SJSA1 (cell line): ENCODE measurements at regions not wholly inside any gene's neighbourhood (a gene's known extent, or its start where the extent isn't known, plus 50 kb on each side); places are given as distances from the start of the nearest gene placed in this dataset.

ENCODE experiments used
- DNase-seq, 2 experiments: peaks; one replicate each; pipeline ENCODE4 v3.0.0-alpha.2; 2015 to 2020; ENCODE audit warnings: low spot score in 2 of 2, low read depth in 1 of 2
- H3K27ac ChIP-seq: fragments of 250-450 bp; sonication (Bioruptor Pico); 2 replicates; pipeline ENCODE4 v1.5.1; 2020; ENCODE audit warnings: mild to moderate bottlenecking, moderate library complexity
- H3K27me3 ChIP-seq: fragments of 250-450 bp; sonication (Bioruptor Pico); replicated peaks from 2 replicates; pipeline ENCODE4 v1.5.1; 2020; ENCODE audit warnings: mild to moderate bottlenecking, moderate library complexity
- H3K36me3 ChIP-seq: fragments of 250-450 bp; sonication (Bioruptor Pico); 2 replicates; pipeline ENCODE4 v1.5.1; 2020; ENCODE audit warnings: mild to moderate bottlenecking
- H3K4me1 ChIP-seq: fragments of 250-450 bp; sonication (Bioruptor Pico); replicated peaks from 2 replicates; pipeline ENCODE4 v1.6.1; 2021; ENCODE audit warnings: mild to moderate bottlenecking
- H3K4me3 ChIP-seq: fragments of 250-450 bp; sonication (Bioruptor Pico); 2 replicates; pipeline ENCODE4 v1.5.1; 2020; ENCODE audit warnings: mild to moderate bottlenecking
- H3K9me3 ChIP-seq: fragments of 250-450 bp; sonication (Bioruptor Pico); replicated peaks from 2 replicates; pipeline ENCODE4 v1.5.1; 2020; ENCODE audit warnings: mild to moderate bottlenecking

DNA sequence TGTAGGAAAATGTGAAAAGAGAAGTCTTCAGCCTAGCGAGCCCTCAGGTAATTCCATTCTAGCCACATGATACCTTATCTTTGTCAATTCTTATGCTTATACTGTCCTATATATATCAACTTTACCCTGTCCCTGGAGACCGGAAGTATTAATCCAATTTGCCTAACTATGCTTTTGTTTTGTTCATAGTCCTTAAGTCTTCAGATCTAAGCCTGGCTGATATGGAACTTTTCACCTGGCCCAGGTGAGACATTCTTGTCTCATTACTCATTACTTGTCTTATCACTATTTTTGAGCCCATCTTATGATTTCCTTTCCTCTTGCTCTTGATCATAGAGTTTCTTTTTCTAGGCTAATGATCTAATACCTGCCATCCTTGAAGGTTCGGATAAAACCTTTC is 194.1 kb upstream of the FANCL start:
- Histone ChIP-seq H3K4me3 (no peak overlapping the region), H3K9me3 (no peaks in the 10 kb centered on the region), H3K27me3 (peaks cover 5% of the 10 kb centered on the region; the same call in 1 of the 2 replicates), H3K4me1 (no peaks in the 10 kb centered on the region), H3K27ac (no peak overlapping the region), H3K36me3 (no peaks in the 10 kb centered on the region)
- no peak for DNase-seq

DNA sequence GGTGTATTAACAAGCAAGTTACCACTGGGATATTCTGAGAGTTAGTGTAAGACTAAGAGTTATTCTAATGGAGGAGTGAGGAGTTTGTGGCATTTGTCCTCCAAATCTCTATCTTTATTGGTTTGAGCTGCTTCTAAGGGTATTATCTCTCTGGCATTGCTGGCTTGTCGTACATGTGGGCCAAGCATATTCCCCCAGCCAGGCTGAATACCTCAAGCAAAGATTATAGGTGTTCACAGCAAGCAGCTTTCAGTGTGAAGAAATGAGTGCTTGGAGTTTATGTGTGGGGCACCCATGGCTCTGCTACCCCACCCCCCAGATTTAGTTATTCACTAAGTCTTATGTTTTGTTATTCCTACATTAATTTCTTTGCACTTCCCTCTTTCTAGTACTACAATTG is 193.6 kb upstream of the FANCL start:
- Histone ChIP-seq H3K9me3 (no peaks in the 10 kb centered on the region), H3K36me3 (no peaks in the 10 kb centered on the region)
- DNase-seq: no peak

DNA sequence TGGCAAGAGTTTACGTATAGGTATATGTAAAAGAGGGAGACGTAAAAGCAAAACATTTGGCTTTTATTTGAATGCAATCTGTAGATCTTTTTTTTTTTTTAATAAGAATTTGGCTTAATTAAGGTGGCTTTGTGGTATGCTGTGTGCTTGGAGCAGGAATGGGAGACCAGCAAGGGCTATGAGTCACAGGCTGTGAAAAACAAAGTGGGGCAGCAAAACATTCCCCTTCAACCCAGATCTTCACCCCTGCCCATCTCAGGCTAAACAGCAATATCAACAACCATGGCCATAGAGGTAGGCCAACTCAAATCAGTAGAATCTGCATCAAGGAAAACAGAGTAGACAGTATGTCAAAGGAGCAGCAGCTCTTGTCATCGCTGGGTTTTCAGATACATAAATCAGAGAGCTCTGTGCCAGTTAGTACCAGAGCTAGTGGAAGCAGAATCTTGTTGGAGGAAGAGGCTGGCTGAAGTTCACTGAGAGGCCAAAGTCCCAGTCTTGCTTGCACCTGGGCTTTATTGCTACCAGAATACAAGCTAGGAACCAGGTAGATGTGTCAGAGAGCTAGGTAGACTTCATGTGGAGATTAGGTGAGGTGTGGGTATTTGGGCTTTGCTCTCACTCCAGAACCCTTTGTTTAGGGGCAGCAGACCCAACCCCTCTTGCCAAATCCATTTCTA is 191.5 kb upstream of the FANCL start:
- Histone ChIP-seq H3K4me1 (peaks cover 8% of the 10 kb centered on the region), H3K27ac (no peak overlapping the region), H3K9me3 (no peaks in the 10 kb centered on the region), H3K4me3 (no peak overlapping the region), H3K27me3 (peaks cover 5% of the 10 kb centered on the region; the same call in 1 of the 2 replicates), H3K36me3 (no peaks in the 10 kb centered on the region)
- DNase-seq: no peak

More for the DNA sequence above, 193.6 kb upstream of the FANCL start:
- no peak overlapping the region for H3K4me3 ChIP-seq
- peaks cover 5% of the 10 kb centered on the region; the same call in 1 of the 2 replicates for H3K27me3 ChIP-seq
- H3K4me1 ChIP-seq: no peaks in the 10 kb centered on the region
- H3K27ac ChIP-seq: no peak overlapping the region

DNA sequence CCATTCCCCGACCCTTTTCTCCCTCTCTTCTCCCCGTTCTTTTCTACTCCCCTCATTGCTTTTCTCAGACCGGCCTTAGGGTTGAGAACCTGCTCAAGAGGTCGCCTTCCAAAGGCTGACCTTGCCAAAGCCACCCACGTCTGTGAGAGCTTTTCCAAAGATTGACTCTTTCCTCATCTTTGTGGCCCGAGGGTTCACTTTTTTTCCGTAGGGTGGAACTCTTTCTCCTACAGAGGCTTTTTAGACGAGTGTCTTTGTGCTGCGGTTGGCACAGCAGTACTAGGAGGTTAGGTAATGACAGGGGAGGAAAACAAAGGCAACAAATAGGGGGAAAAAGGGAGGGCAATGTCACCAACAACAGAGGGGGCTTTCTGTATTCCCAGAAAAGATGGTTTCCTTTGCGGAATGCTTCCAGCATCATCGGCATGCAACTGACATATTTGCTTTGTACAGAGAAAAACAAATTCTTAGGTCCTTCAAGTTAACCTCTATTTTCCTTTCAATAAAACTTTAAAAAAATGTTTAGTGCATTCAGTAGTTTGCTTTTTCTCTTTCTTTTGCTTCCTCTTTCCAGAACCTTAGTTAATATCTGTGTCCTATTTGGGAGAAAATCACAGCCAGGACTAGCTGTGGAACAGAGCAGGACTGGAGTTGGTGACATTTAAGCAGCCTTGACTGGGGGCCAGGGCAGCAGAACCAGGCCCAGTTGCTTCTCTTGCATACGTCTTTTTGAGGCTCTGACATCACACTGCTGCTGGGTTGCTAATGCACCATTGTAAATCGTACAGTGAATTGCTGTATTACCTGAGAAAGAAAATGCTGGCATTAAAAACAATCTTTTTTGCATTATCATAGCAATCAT is 188.1 kb upstream of the FANCL start:
- Histone ChIP-seq H3K36me3 (no peaks in the 10 kb centered on the region), H3K9me3 (no peaks in the 10 kb centered on the region), H3K27me3 (peaks cover 3% of the 10 kb centered on the region; the same call in 1 of the 2 replicates), H3K4me1 (peaks cover 11% of the 10 kb centered on the region), H3K4me3 (peak overlapping the region; percentile 28), H3K27ac (no peak overlapping the region)
- DNase-seq: peak in 1 of 2 experiments; percentile 20

DNA sequence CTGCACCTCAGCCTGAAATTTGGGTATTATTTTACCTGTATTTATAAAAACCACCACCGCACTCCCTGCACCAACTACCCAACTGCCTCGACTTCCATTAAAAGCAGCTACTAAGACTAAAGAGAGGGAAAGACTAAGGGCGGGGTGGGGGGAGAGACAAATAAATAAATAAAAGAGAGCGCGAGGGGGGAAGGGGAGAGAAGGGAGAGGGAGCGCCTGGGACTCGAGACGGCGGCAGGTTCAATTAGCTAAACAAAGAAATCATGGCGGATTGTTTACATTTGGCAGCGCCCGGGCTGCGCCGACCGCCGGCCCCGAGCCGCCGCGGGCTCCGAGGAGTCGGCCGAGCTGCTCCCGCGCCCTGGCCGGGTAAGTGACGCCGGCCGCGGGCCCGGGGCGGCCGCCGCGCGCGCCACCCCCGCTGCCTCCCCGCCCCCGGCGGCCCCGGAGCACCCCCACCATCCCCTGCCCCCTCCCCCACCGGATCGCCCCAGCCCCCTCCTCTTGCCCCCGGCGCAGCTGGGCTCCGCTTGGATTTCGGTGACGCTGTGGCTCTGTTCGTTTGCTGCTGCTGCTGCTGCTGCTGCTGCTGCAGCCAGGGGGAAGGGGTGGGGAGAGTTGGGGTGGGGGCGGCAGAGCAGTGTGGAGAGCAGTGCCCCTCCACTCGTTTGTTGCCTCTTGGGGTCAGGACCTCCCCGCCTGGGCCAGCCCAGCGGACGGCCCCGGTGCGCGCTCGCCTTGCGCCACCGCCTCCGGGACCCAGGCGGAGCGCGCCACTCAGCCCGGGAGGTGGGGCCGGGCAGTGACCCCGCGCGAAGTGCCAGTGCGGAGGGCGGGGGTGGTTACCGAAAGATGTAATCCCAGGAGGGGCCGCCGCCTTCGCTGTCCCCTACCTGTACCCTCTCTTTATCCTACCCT is 187.2 kb upstream of the FANCL start:
- Histone ChIP-seq H3K36me3 (no peaks in the 10 kb centered on the region), H3K4me1 (peaks cover 11% of the 10 kb centered on the region), H3K4me3 (peak overlapping the region; percentile 35), H3K27me3 (peaks cover 3% of the 10 kb centered on the region; the same call in 1 of the 2 replicates), H3K9me3 (no peaks in the 10 kb centered on the region), H3K27ac (no peak overlapping the region)
- peak; percentile 16 to 45 for DNase-seq

DNA sequence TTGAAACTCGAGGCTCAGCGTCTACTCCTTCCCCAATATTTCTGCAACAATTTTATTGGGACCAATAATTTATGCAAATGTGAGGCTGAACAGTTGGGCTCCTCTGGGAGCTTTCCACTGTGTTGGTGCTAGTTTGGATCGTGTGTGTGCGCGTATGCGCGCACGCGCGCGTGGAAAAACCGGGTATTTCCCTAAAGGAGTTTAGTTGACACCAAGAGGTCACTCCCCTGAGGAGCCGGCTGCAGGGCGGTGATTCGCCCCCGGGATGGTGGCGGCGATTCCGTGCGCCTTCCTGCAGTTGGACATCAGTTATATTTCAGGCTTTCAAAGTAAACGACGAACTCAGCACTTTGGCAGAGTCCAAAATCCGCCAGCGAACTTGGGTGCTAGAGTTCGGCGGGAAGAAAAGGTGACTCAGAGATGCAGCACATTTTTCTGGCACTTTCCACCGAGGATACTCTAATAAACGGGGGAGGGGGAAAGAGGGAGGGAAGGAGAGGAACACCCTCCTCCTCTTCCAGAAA is 186.5 kb upstream of the FANCL start:
- peak; percentile 35 to 47 for DNase-seq
- peaks cover 11% of the 10 kb centered on the region for H3K4me1 ChIP-seq
- peak overlapping the region; percentile 35 for H3K4me3 ChIP-seq
- H3K9me3 ChIP-seq: no peaks in the 10 kb centered on the region
- no peak overlapping the region for H3K27ac ChIP-seq
- H3K27me3 ChIP-seq: peaks cover 3% of the 10 kb centered on the region; the same call in 1 of the 2 replicates
- no peaks in the 10 kb centered on the region for H3K36me3 ChIP-seq

DNA sequence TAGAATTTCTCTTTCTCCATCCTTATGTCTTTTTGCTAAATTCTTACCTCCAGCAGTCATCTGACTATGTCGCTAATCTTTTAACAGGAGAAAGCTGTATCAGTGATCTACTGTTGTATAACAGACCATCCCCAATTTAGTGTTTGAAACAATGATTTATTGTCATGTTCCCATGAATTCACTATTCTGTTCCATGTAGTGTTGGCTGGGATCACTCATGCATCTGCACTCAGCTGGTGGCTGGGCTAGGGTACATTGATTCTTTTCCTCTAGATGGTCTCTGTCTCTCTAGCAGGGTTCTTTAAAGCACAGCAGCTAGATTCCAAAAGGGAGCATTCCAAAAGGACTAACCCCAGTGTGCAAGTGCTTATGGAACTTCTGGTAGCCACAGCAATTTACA is 184.2 kb upstream of the FANCL start:
- Histone ChIP-seq H3K4me3 (no peak overlapping the region), H3K27ac (no peak overlapping the region), H3K9me3 (no peaks in the 10 kb centered on the region), H3K4me1 (peaks cover 11% of the 10 kb centered on the region), H3K36me3 (no peaks in the 10 kb centered on the region), H3K27me3 (peaks cover 3% of the 10 kb centered on the region)
- no peak for DNase-seq

DNA sequence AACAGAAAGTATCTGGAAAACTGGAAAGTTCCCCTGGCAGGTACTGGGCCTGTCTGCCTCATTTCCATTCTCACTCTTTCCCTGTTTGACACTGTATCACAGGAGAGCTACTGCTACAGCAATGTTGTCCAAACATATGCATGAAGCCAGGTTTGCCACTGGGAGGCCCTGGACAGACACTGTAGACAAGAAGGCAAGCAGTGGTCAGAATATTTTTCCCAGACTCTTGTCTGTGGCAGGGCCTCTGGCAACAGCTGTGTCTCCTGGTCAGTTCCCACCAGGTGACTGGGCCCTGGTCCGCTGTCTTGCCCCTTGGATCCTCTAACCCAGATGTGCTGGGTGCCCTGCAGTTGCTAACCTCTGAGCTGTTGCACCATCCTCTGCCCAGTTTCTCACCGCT is 178.9 kb upstream of the FANCL start:
- H3K27ac ChIP-seq: no peak overlapping the region
- no peak overlapping the region for H3K4me3 ChIP-seq
- no peaks in the 10 kb centered on the region for H3K4me1 ChIP-seq

DNA sequence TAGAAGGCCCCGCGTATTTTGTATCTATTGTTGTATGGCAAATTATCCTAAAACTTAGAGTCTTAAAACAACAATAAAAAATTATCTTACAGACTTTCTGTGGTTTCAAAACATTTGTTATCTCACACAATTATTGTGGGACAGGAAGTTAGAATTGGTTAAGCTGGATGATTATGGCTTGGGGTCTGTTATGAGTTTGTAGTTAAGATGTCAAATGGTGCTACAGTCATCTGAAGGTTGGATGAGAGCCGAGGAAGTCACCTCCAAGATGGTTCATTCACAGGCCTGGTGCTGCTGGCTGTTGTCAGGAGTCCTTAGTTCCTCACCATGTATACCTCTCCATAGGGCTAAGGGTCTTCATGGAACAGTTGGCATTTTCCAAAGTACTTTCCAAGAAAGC is 175.6 kb upstream of the FANCL start:
- no peaks in the 10 kb centered on the region; the same call in none of the 2 replicates for H3K27me3 ChIP-seq
- no peaks in the 10 kb centered on the region for H3K4me1 ChIP-seq
- no peaks in the 10 kb centered on the region for H3K9me3 ChIP-seq
- no peak overlapping the region for H3K4me3 ChIP-seq
- no peak for DNase-seq
- no peaks in the 10 kb centered on the region for H3K36me3 ChIP-seq
- H3K27ac ChIP-seq: no peak overlapping the region

More for the DNA sequence above, 178.9 kb upstream of the FANCL start:
- DNase-seq: no peak
- Histone ChIP-seq H3K27me3 (peaks cover 2% of the 10 kb centered on the region), H3K36me3 (no peaks in the 10 kb centered on the region), H3K9me3 (no peaks in the 10 kb centered on the region)

DNA sequence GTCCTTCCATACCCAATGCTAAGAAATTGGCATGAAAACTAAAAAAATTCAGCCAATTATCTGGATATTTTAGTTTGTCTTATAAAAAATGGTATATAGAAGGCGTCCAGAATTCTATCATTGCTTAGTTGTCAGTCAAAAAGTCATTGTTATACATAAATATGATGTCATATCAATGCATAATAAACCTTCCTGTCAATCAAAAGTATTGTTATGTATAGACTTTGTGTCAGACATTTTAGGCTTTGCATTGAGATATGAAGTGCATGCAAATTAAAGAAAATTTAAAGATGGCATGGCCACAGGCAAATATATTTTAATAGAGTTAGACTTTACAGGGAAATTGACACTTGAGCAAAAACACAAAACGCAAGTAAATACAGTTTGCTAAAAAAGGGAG is 173.4 kb upstream of the FANCL start:
- Histone ChIP-seq H3K4me3 (no peak overlapping the region), H3K36me3 (no peaks in the 10 kb centered on the region), H3K27ac (no peak overlapping the region), H3K27me3 (no peaks in the 10 kb centered on the region; the same call in 1 of the 2 replicates), H3K9me3 (no peaks in the 10 kb centered on the region), H3K4me1 (no peaks in the 10 kb centered on the region)
- no peak for DNase-seq

DNA sequence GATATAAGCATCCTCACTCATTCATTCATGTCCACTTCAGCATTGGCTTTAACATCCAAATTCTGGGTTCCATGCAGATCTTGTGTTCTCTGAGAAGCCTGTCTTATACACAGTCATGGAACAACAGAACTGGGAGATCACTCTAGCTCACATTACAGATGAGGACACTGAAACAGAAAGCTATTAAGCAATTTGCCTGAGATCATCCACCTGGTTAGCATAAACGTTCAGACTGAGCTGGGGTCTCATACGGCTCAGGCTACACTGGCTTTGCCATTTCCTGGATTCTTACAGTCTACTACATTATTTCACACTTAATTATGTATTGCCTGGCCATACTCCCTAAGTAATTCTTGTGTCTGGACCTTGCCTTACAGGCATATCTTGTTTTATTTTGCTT is 169.4 kb upstream of the FANCL start:
- H3K4me3 ChIP-seq: no peak overlapping the region

DNA sequence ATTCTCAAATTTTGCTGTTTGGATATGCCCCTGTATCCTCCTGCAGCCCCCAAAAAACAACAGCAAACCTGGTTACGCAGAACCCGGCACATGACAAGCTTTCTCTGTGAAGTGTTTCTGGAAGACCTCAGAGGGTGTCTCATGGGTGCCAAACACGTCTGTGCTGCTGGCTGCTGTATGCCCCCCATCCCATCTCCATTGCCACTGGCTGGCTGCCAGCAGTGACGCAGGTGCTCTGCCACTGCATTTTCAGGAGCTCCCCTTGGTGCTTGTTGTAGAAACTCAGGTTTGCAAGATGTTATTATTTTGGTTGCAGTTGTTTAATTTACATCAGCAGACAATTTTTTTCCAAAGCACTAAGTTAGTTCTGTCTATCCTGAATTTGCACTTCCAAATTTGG is 166.4 kb upstream of the FANCL start:
- Histone ChIP-seq H3K4me1 (no peaks in the 10 kb centered on the region), H3K27me3 (no peaks in the 10 kb centered on the region), H3K9me3 (no peaks in the 10 kb centered on the region), H3K27ac (no peak overlapping the region), H3K4me3 (no peak overlapping the region), H3K36me3 (no peaks in the 10 kb centered on the region)
- DNase-seq: no peak

More for the DNA sequence above, 169.4 kb upstream of the FANCL start:
- Histone ChIP-seq H3K27ac (no peak overlapping the region), H3K4me1 (no peaks in the 10 kb centered on the region), H3K27me3 (no peaks in the 10 kb centered on the region; the same call in 1 of the 2 replicates), H3K9me3 (no peaks in the 10 kb centered on the region), H3K36me3 (no peaks in the 10 kb centered on the region)
- no peak for DNase-seq

DNA sequence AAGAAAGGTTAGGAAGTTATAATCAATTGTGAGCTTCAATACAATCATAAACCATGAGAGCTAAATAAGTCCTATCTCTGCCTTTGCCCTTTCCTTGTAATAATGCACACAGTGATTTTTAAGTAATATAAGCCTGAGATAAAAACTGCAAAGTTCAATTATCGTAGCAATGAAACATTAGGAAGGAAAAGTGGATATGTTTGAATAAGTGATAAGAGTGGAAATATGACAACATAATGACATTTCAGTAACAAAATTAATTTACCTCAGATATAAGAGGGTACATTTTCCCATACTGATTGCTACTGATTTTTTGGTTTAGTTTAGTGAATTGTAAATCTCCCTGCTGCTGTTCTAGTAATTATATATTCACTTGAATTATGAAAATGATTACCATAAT is 164.2 kb upstream of the FANCL start:
- Histone ChIP-seq H3K9me3 (no peaks in the 10 kb centered on the region), H3K27ac (no peak overlapping the region), H3K4me3 (no peak overlapping the region), H3K27me3 (no peaks in the 10 kb centered on the region), H3K36me3 (no peaks in the 10 kb centered on the region), H3K4me1 (no peaks in the 10 kb centered on the region)
- no peak for DNase-seq
